ENCODE measurements at regions not wholly inside any gene's neighbourhood (a gene's known extent, or its start where the extent isn't known, plus 50 kb on each side); places are given as distances from the start of the nearest gene placed in this dataset.

DNA sequence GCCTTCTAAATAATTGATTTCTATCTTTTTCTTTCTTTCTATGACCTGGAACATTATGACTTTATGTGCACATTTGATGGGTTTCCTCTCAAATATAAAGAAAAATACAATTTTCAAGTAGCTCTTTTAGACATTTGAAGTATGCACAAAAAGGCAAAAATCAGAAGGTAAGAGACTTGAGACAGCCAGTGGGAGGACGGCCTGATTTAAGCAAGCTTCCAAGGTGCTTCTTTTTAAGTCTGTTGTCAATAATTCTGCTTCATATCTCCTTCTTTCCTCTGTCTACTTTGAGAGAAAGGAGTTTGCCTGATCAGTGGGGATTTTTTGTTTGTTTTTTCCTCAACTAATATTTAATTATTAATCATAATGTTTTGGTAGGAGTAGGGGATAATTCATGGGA is 188.2 kb upstream of the ARHGAP20 start:
- TF ChIP-seq POLR2A (IDR thresholded peaks at IDR 0.05), result no peak
- TF ChIP-seq, protein P1, sequence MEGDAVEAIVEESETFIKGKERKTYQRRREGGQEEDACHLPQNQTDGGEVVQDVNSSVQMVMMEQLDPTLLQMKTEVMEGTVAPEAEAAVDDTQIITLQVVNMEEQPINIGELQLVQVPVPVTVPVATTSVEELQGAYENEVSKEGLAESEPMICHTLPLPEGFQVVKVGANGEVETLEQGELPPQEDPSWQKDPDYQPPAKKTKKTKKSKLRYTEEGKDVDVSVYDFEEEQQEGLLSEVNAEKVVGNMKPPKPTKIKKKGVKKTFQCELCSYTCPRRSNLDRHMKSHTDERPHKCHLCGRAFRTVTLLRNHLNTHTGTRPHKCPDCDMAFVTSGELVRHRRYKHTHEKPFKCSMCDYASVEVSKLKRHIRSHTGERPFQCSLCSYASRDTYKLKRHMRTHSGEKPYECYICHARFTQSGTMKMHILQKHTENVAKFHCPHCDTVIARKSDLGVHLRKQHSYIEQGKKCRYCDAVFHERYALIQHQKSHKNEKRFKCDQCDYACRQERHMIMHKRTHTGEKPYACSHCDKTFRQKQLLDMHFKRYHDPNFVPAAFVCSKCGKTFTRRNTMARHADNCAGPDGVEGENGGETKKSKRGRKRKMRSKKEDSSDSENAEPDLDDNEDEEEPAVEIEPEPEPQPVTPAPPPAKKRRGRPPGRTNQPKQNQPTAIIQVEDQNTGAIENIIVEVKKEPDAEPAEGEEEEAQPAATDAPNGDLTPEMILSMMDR (IDR thresholded peaks at IDR 0.05), result no peak

Data from thyroid gland (tissue), 4 donors.